Calu3 (cell line): ENCODE measurements at regions not wholly inside any gene's neighbourhood (a gene's known extent, or its start where the extent isn't known, plus 50 kb on each side); places are given as distances from the start of the nearest gene placed in this dataset.

Experiments used
- BruUV-seq: library from RNA; stranded (reverse); fragments of 400-500 nt; replicated peaks from 2 replicates; lab custom pipeline; 2021; lab: Mats Ljungman, UMichigan
- CTCF ChIA-PET: fragments of 300-600 bp; sonication (Branson Sonifier 250); formaldehyde crosslinking; loops from one replicate; lab custom pipeline; 2022; ENCODE audit warnings: antibody characterized with exemption; lab: Charles Lee
- DNase-seq: peaks from one replicate; pipeline ENCODE4 v3.0.0; 2022
- H3K27ac Mint-ChIP-seq: one replicate; pipeline ENCODE4 v1.8.0; 2022; ENCODE audit warnings: mixed read lengths; ENCODE audit not compliant: unreplicated experiment
- H3K27me3 Mint-ChIP-seq: one replicate; pipeline ENCODE4 v1.8.0; 2022; ENCODE audit warnings: mixed read lengths; ENCODE audit not compliant: unreplicated experiment
- H3K36me3 Mint-ChIP-seq: one replicate; pipeline ENCODE4 v1.8.0; 2022; ENCODE audit warnings: mild to moderate bottlenecking, moderate library complexity, mixed read lengths; ENCODE audit not compliant: insufficient read depth, unreplicated experiment
- H3K4me1 Mint-ChIP-seq: one replicate; pipeline ENCODE4 v1.8.0; 2022; ENCODE audit warnings: mild to moderate bottlenecking, low read depth, mixed read lengths; ENCODE audit not compliant: unreplicated experiment
- H3K4me3 Mint-ChIP-seq: one replicate; pipeline ENCODE4 v1.8.0; 2022; ENCODE audit warnings: mild to moderate bottlenecking, low read depth, moderate library complexity, mixed read lengths; ENCODE audit not compliant: unreplicated experiment
- H3K9me3 Mint-ChIP-seq: one replicate; pipeline ENCODE4 v1.8.0; 2022; ENCODE audit warnings: low read depth, mixed read lengths; ENCODE audit not compliant: unreplicated experiment
- CTCF ChIP-seq: fragments of 200-600 bp; IDR thresholded peaks from one replicate; pipeline ENCODE4 v1.8.0; 2022; ENCODE audit warnings: antibody characterized with exemption; ENCODE audit not compliant: unreplicated experiment
- intact Hi-C: fragments of 100-400 bp; cut with micrococcal nuclease; formaldehyde crosslinking; loops from one replicate; pipeline ENCODE4 v1.10.0; 2022; ENCODE audit not compliant: unreplicated experiment

- CTCF ChIA-PET, result no interaction called here
- BruUV-seq, result no TSS peak
- Mint-ChIP-seq H3K9me3 (no peaks in the 10 kb centered on the region), H3K36me3 (no peaks in the 10 kb centered on the region), H3K4me3 (no peak overlapping the region), H3K27me3 (no peaks in the 10 kb centered on the region), H3K4me1 (no peaks in the 10 kb centered on the region), H3K27ac (no peak overlapping the region)
- DNase-seq, result no peak
- intact Hi-C loops, result no loop called here
- no peak for TF ChIP-seq CTCF
These were observed 790.6 kb upstream of the TYRP1 start for GRCh38 chr9:11902610-11903009.

- H3K27ac Mint-ChIP-seq, result no peak overlapping the region
- no peaks in the 10 kb centered on the region for H3K4me1 Mint-ChIP-seq
- no peaks in the 10 kb centered on the region for H3K36me3 Mint-ChIP-seq
- H3K9me3 Mint-ChIP-seq, result peaks cover 7% of the 10 kb centered on the region
- H3K27me3 Mint-ChIP-seq, result no peaks in the 10 kb centered on the region
- CTCF ChIA-PET, result no interaction called here
- DNase-seq, result no peak
- no TSS peak for BruUV-seq
- intact Hi-C loops, result no loop called here
- no peak for TF ChIP-seq CTCF
- H3K4me3 Mint-ChIP-seq, result no peak overlapping the region
These were observed 777.5 kb upstream of the TYRP1 start for GRCh38 chr9:11915699-11916098.

- intact Hi-C loops, result no loop called here
- no peak overlapping the region for H3K4me3 Mint-ChIP-seq
These were observed 764.3 kb upstream of the TYRP1 start for GRCh38 chr9:11928871-11929321.

GRCh38 chr9:11931109-11931508, 762.1 kb upstream of the TYRP1 start:
- CTCF ChIA-PET, result no interaction called here
- Mint-ChIP-seq H3K4me3 (no peak overlapping the region), H3K4me1 (no peaks in the 10 kb centered on the region), H3K9me3 (peaks cover 3% of the 10 kb centered on the region), H3K36me3 (no peaks in the 10 kb centered on the region), H3K27me3 (no peaks in the 10 kb centered on the region), H3K27ac (no peak overlapping the region)
- intact Hi-C loops, result no loop called here
- DNase-seq, result no peak
- BruUV-seq, result no TSS peak
- no peak for TF ChIP-seq CTCF

More at GRCh38 chr9:11928871-11929321, 764.3 kb upstream of the TYRP1 start:
- Mint-ChIP-seq H3K27me3 (no peaks in the 10 kb centered on the region), H3K36me3 (no peaks in the 10 kb centered on the region), H3K4me1 (no peaks in the 10 kb centered on the region), H3K9me3 (peaks cover 2% of the 10 kb centered on the region), H3K27ac (no peak overlapping the region)
- no peak for TF ChIP-seq CTCF
- CTCF ChIA-PET, result no interaction called here
- BruUV-seq, result no TSS peak
- no peak for DNase-seq

GRCh38 chr9:11931751-11932150, 761.4 kb upstream of the TYRP1 start:
- H3K27me3 Mint-ChIP-seq, result no peaks in the 10 kb centered on the region
- H3K4me1 Mint-ChIP-seq, result no peaks in the 10 kb centered on the region
- no peak for DNase-seq
- no peak overlapping the region for H3K27ac Mint-ChIP-seq
- peaks cover 6% of the 10 kb centered on the region for H3K9me3 Mint-ChIP-seq
- H3K4me3 Mint-ChIP-seq, result no peak overlapping the region
- CTCF ChIA-PET, result no interaction called here
- no peak for TF ChIP-seq CTCF
- H3K36me3 Mint-ChIP-seq, result no peaks in the 10 kb centered on the region
- no TSS peak for BruUV-seq
- intact Hi-C loops, result no loop called here
